Osteoblast (primary cell): ENCODE measurements at regions not wholly inside any gene's neighbourhood (a gene's known extent, or its start where the extent isn't known, plus 50 kb on each side); places are given as distances from the start of the nearest gene placed in this dataset.

Experiments
- DNase-seq: peaks from one replicate; pipeline ENCODE4 v3.0.0; 2011; ENCODE audit warnings: low spot score, mixed read lengths; ENCODE audit not compliant: insufficient read length; ENCODE audit errors: missing footprints
- H2AFZ ChIP-seq: 2 replicates; pipeline ENCODE4 v1.6.0; 2011; ENCODE audit warnings: mild to moderate bottlenecking, low read length
- H3K27ac ChIP-seq: 2 replicates; pipeline ENCODE4 v1.5.1; 2011; ENCODE audit warnings: mild to moderate bottlenecking, low read depth, low read length, moderate library complexity
- H3K27me3 ChIP-seq: 2 replicates; pipeline ENCODE4 v1.6.0; 2012; ENCODE audit warnings: mild to moderate bottlenecking, control low read depth, inconsistent platforms, low read length, moderate library complexity; ENCODE audit not compliant: insufficient read depth
- H3K36me3 ChIP-seq: 2 replicates; pipeline ENCODE4 v1.5.1; 2011; ENCODE audit warnings: mild to moderate bottlenecking, low read length, control low read depth, moderate library complexity; ENCODE audit not compliant: insufficient read depth
- H3K4me1 ChIP-seq: 2 replicates; pipeline ENCODE4 v1.5.1; 2011; ENCODE audit warnings: mild to moderate bottlenecking, low read length, control low read depth, moderate library complexity; ENCODE audit not compliant: insufficient read depth
- H3K4me2 ChIP-seq: 2 replicates; pipeline ENCODE4 v1.6.0; 2011; ENCODE audit warnings: mild to moderate bottlenecking, low read length; ENCODE audit not compliant: insufficient read depth
- H3K4me3 ChIP-seq: fragments of 200-600 bp; sonication (generic); 3 replicates; pipeline ENCODE4 v1.5.1; 2012; ENCODE audit warnings: mild to moderate bottlenecking, low read length, inconsistent platforms; ENCODE audit not compliant: insufficient read depth
- H3K79me2 ChIP-seq: 2 replicates; pipeline ENCODE4 v1.6.0; 2012; ENCODE audit warnings: mild to moderate bottlenecking, low read length, control low read depth, inconsistent platforms; ENCODE audit not compliant: insufficient read depth
- H3K9me3 ChIP-seq: 2 replicates; pipeline ENCODE4 v1.5.1; 2011; ENCODE audit warnings: low read depth, low read length, control low read depth
- H4K20me1 ChIP-seq: 2 replicates; pipeline ENCODE4 v1.6.0; 2012; ENCODE audit warnings: mild to moderate bottlenecking, low read length, control low read depth; ENCODE audit not compliant: insufficient read depth
- TF ChIP-seq, protein P1 (sequence below): IDR thresholded peaks from 2 replicates; pipeline ENCODE4 v1.5.1; 2011; ENCODE audit warnings: mild to moderate bottlenecking, low read depth, low read length, moderate library complexity; ENCODE audit errors: extremely low read depth

DNA sequence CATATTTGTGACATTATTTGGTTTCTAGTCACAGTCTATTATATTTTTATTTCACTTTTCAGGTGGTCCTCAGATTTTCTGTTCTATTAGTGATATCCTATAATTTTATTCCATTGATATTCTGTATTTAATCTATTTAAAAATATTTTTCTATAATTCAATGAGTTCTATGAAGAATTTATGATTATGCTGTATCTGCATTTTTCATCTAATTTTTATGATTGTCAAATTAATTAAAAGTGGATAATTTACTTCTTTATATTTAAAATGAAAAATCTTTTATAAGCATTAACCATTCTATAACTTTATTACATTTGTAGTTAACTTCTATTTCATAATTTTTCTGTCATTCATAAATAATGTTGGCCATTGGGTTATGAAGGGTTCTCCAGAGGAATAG lies 387.4 kb upstream of the LRRC7 start:
- H3K9me3 ChIP-seq, result no peaks in the 10 kb centered on the region
- H3K79me2 ChIP-seq, result no peaks in the 10 kb centered on the region
- TF ChIP-seq, protein P1, sequence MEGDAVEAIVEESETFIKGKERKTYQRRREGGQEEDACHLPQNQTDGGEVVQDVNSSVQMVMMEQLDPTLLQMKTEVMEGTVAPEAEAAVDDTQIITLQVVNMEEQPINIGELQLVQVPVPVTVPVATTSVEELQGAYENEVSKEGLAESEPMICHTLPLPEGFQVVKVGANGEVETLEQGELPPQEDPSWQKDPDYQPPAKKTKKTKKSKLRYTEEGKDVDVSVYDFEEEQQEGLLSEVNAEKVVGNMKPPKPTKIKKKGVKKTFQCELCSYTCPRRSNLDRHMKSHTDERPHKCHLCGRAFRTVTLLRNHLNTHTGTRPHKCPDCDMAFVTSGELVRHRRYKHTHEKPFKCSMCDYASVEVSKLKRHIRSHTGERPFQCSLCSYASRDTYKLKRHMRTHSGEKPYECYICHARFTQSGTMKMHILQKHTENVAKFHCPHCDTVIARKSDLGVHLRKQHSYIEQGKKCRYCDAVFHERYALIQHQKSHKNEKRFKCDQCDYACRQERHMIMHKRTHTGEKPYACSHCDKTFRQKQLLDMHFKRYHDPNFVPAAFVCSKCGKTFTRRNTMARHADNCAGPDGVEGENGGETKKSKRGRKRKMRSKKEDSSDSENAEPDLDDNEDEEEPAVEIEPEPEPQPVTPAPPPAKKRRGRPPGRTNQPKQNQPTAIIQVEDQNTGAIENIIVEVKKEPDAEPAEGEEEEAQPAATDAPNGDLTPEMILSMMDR, result no peak
- H3K27ac ChIP-seq, result no peak overlapping the region
- H3K4me3 ChIP-seq, result no peak overlapping the region
- no peaks in the 10 kb centered on the region for H4K20me1 ChIP-seq
- H3K4me1 ChIP-seq, result no peaks in the 10 kb centered on the region
- DNase-seq, result no peak
- H3K36me3 ChIP-seq, result no peaks in the 10 kb centered on the region
- no peak overlapping the region for H2AFZ ChIP-seq
- H3K4me2 ChIP-seq, result no peak overlapping the region
- no peaks in the 10 kb centered on the region for H3K27me3 ChIP-seq

DNA sequence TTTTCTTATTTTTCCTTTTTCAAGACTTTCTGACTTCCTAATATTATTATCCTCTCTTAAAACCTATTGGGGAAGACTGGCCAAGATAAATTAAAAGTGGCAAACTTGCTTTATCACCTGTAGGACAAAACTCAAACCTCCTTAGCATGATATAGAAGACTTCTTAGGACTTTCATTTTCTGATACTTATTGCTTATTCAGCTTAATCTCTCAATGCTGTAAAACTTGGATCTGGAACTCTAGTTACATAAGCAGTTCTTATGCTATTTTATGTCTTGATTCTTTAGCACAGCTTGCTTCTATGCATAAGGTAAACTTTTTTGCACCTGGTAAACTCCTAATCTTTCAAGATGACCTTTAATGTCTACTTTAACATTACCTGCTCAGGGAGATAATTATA lies 382.3 kb upstream of the LRRC7 start:
- Histone ChIP-seq H3K27ac (no peak overlapping the region), H3K4me3 (no peak overlapping the region), H3K36me3 (no peaks in the 10 kb centered on the region), H4K20me1 (no peaks in the 10 kb centered on the region), H3K4me2 (no peak overlapping the region), H2AFZ (no peak overlapping the region), H3K4me1 (no peaks in the 10 kb centered on the region), H3K27me3 (no peaks in the 10 kb centered on the region), H3K9me3 (no peaks in the 10 kb centered on the region), H3K79me2 (no peaks in the 10 kb centered on the region)
- no peak for DNase-seq
- TF ChIP-seq, protein P1, result no peak

DNA sequence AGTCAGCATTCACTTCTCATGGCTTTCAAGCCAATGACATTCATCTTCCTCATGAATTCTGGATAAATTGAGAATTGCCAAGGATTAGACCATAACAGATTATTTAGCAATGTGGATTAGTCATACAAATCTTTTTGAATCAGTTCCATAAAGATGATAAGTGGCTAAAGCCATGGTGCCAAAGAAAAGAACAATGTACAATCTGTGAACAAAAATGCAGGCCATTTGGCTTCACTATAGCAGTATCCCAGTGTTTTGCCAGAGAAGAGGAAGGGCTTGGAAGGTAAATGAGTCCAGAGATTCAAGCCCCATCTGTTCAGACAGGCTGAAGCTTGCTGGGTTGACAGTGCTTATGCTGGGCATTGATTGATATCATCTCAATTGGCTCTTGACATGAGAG lies 376.4 kb upstream of the LRRC7 start:
- TF ChIP-seq, protein P1, result no peak
- H3K36me3 ChIP-seq, result no peaks in the 10 kb centered on the region
- H3K27me3 ChIP-seq, result no peaks in the 10 kb centered on the region
- no peak overlapping the region for H2AFZ ChIP-seq
- H3K79me2 ChIP-seq, result no peaks in the 10 kb centered on the region
- no peak overlapping the region for H3K4me2 ChIP-seq
- H4K20me1 ChIP-seq, result no peaks in the 10 kb centered on the region
- H3K4me3 ChIP-seq, result no peak overlapping the region
- no peaks in the 10 kb centered on the region for H3K4me1 ChIP-seq
- H3K27ac ChIP-seq, result no peak overlapping the region
- no peak for DNase-seq
- no peaks in the 10 kb centered on the region for H3K9me3 ChIP-seq

DNA sequence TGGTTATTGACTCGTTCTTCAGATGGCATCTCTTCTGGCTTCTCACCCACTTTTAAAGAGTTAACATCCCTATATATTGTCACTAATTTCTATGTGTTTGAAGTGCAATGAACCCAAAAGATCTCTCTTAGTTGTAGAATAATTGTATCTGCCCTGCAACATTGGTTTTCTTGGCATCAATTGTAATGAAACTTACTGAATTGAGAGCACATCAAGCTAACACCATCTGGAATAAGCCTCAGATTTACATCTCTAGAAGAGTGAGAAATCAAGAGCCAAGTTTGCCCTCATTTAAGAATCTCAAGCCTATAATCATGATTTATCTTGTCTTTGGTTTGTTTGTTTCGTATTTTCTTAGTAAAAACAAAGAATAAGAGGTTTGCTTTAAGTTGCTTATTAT lies 372.6 kb upstream of the LRRC7 start:
- H4K20me1 ChIP-seq, result no peaks in the 10 kb centered on the region
- H3K4me2 ChIP-seq, result no peak overlapping the region
- H3K27ac ChIP-seq, result no peak overlapping the region
- TF ChIP-seq, protein P1, result no peak
- no peak overlapping the region for H3K4me3 ChIP-seq
- H3K79me2 ChIP-seq, result no peaks in the 10 kb centered on the region
- H3K9me3 ChIP-seq, result no peaks in the 10 kb centered on the region
- H3K4me1 ChIP-seq, result no peaks in the 10 kb centered on the region
- no peak for DNase-seq
- no peaks in the 10 kb centered on the region for H3K36me3 ChIP-seq
- H3K27me3 ChIP-seq, result no peaks in the 10 kb centered on the region
- H2AFZ ChIP-seq, result no peak overlapping the region
